HCT116 (cell line): ENCODE measurements at regions not wholly inside any gene's neighbourhood (a gene's known extent, or its start where the extent isn't known, plus 50 kb on each side); places are given as distances from the start of the nearest gene placed in this dataset.

Experiments used
- ATAC-seq: fragments of 200-7000 bp; cut with Tn5 transposase; 2 replicates; pipeline ENCODE4 v1.9.1; 2020; ENCODE audit warnings: mild to moderate bottlenecking, moderate library complexity
- BruUV-seq: library from RNA; stranded (reverse); fragments of 400-500 nt; replicated peaks from 2 replicates; lab custom pipeline; 2021; lab: Mats Ljungman, UMichigan
- CTCF ChIA-PET: fragments of 300-600 bp; sonication (Branson Sonifier 250); formaldehyde crosslinking; loops from one replicate; lab custom pipeline; 2021; ENCODE audit warnings: antibody characterized with exemption; lab: Charles Lee
- POLR2A ChIA-PET: fragments of 300-600, 350-600 bp; sonication (Branson Sonifier 250); formaldehyde crosslinking; loops from one replicate; lab custom pipeline; 2021; ENCODE audit warnings: antibody characterized with exemption; lab: Charles Lee
- RAD21 ChIA-PET, 2 experiments: fragments of 300-600 bp; sonication (Branson Sonifier 250); formaldehyde crosslinking; loops; one replicate each; lab custom pipeline; 2023; ENCODE audit warnings: low total read pairs in 2 of 2; ENCODE audit not compliant: uncharacterized antibody in 2 of 2, unreplicated experiment in 2 of 2, low non-redundant PET in 1 of 2; lab: Charles Lee
- DNase-seq: peaks from one replicate; pipeline ENCODE4 v3.0.0-alpha.2; 2010; ENCODE audit warnings: low read depth, low spot score
- H2AFZ ChIP-seq: fragments of 200-600 bp; shearing (Covaris generic), sonication (generic); 2 replicates; pipeline ENCODE4 v1.6.1; 2017; ENCODE audit warnings: low read depth, mixed run types, mixed read lengths, antibody characterized with exemption, low read length; ENCODE audit not compliant: poor library complexity, severe bottlenecking
- H3K27ac ChIP-seq: 2 replicates; pipeline ENCODE4 v1.5.1; 2012; ENCODE audit warnings: low read depth, low read length
- H3K27me3 ChIP-seq: fragments of 200-600 bp; sonication (generic); 2 replicates; pipeline ENCODE4 v1.6.1; 2016; ENCODE audit warnings: mixed run types, low read length, mixed read lengths; ENCODE audit not compliant: insufficient read depth
- H3K36me3 ChIP-seq, 2 experiments: fragments of 200-500 bp in 1 of 2; fragments of 200-600 bp in 1 of 2; sonication (Bioruptor generic) in 1 of 2; sonication (generic) in 1 of 2; 2 replicates each; pipeline versions ENCODE4 v1.5.1 to v1.6.1; 2014 to 2016; ENCODE audit warnings: low read length in 2 of 2, inconsistent platforms in 1 of 2, mixed read lengths in 1 of 2, mixed run types in 1 of 2; ENCODE audit not compliant: insufficient read depth in 2 of 2, control insufficient read depth in 1 of 2
- H3K4me1 ChIP-seq, 2 experiments: fragments of 200-600 bp in 1 of 2; sonication (generic) in 1 of 2; 2 replicates each; pipeline versions ENCODE4 v1.5.1 to v1.6.1; 2012 to 2017; ENCODE audit warnings: low read length in 2 of 2, inconsistent platforms in 1 of 2, mild to moderate bottlenecking in 1 of 2, mixed read lengths in 1 of 2, mixed run types in 1 of 2, moderate library complexity in 1 of 2; ENCODE audit not compliant: insufficient read depth in 2 of 2, control insufficient read depth in 1 of 2
- H3K4me2 ChIP-seq: fragments of 200-600 bp; sonication (generic); 2 replicates; pipeline ENCODE4 v1.6.1; 2017; ENCODE audit warnings: mixed run types, low read length, mixed read lengths
- H3K4me3 ChIP-seq, 2 experiments: fragments of 200-600 bp in 1 of 2; sonication (generic) in 1 of 2; replicated peaks in 1 of 2; 2 replicates each; pipeline ENCODE4 v1.5.1; 2011 to 2016; ENCODE audit warnings: low read length in 2 of 2, control low read depth in 1 of 2, low read depth in 1 of 2, mild to moderate bottlenecking in 1 of 2, mixed read lengths in 1 of 2, mixed run types in 1 of 2
- H3K79me2 ChIP-seq: fragments of 200-600 bp; sonication (generic); 2 replicates; pipeline ENCODE4 v1.6.1; 2017; ENCODE audit warnings: mild to moderate bottlenecking, mixed run types, low read length, moderate library complexity, mixed read lengths; ENCODE audit not compliant: insufficient read depth
- H3K9ac ChIP-seq: fragments of 200-600 bp; sonication (generic); 2 replicates; pipeline ENCODE4 v1.6.1; 2016; ENCODE audit warnings: low read length, mixed read lengths
- H3K9me2 ChIP-seq: fragments of 200-600 bp; sonication (generic), shearing (Covaris generic); 2 replicates; pipeline ENCODE4 v1.6.1; 2017; ENCODE audit warnings: mixed run types, mild to moderate bottlenecking, moderate library complexity; ENCODE audit not compliant: insufficient read depth
- H3K9me3 ChIP-seq, 2 experiments: fragments of 200-500 bp in 1 of 2; fragments of 200-600 bp in 1 of 2; sonication (Bioruptor generic) in 1 of 2; sonication (generic) in 1 of 2; 2 replicates each; pipeline ENCODE4 v1.6.1; 2014 to 2017; ENCODE audit warnings: low read length in 2 of 2, mixed read lengths in 2 of 2, inconsistent platforms in 1 of 2, low read depth in 1 of 2, mild to moderate bottlenecking in 1 of 2, mixed run types in 1 of 2, moderate library complexity in 1 of 2; ENCODE audit not compliant: control insufficient read depth in 1 of 2, insufficient read depth in 1 of 2
- H4K20me1 ChIP-seq: fragments of 200-600 bp; sonication (generic), shearing (Covaris generic); 2 replicates; pipeline ENCODE4 v1.6.1; 2017; ENCODE audit warnings: mixed run types, mild to moderate bottlenecking, moderate library complexity; ENCODE audit not compliant: insufficient read depth
- CBX3 ChIP-seq: IDR thresholded peaks from 2 replicates; pipeline ENCODE4 v1.6.1; 2012; ENCODE audit warnings: low read depth
- EGR1 ChIP-seq: IDR thresholded peaks from 2 replicates; pipeline ENCODE4 v1.6.1; 2012; ENCODE audit warnings: low read depth
- ELF1 ChIP-seq: IDR thresholded peaks from 2 replicates; pipeline ENCODE4 v1.6.1; 2012; ENCODE audit warnings: low read depth, borderline replicate concordance
- EZH2 ChIP-seq: fragments of 200-600 bp; sonication (generic); IDR thresholded peaks from 2 replicates; pipeline ENCODE4 v1.6.1; 2017; ENCODE audit warnings: antibody characterized with exemption, mixed run types
- EZH2phosphoT487 ChIP-seq: fragments of 200-600 bp; IDR thresholded peaks from 2 replicates; pipeline ENCODE4 v1.6.1; 2018; ENCODE audit warnings: antibody characterized with exemption, borderline replicate concordance
- JUND ChIP-seq: IDR thresholded peaks from 2 replicates; pipeline ENCODE4 v1.6.1; 2012
- POLR2A ChIP-seq: IDR thresholded peaks from 2 replicates; pipeline ENCODE4 v1.7.0; 2011; ENCODE audit warnings: borderline replicate concordance; ENCODE audit not compliant: insufficient read depth, insufficient read length; ENCODE audit errors: extremely low read depth
- POLR2AphosphoS5 ChIP-seq: IDR thresholded peaks from 2 replicates; pipeline ENCODE4 v1.6.1; 2011; ENCODE audit warnings: mild to moderate bottlenecking, low read depth, low read length, moderate library complexity
- RAD21 ChIP-seq: IDR thresholded peaks from 2 replicates; pipeline ENCODE4 v1.6.1; 2012; ENCODE audit warnings: low read depth, mild to moderate bottlenecking
- REST ChIP-seq: IDR thresholded peaks from 2 replicates; pipeline ENCODE4 v1.6.1; 2012; ENCODE audit warnings: low read depth
- SP1 ChIP-seq: IDR thresholded peaks from 2 replicates; pipeline ENCODE4 v1.6.1; 2012; ENCODE audit warnings: low read depth
- YY1 ChIP-seq: IDR thresholded peaks from 2 replicates; pipeline ENCODE4 v1.6.1; 2011; ENCODE audit warnings: low read length, low read depth, moderate library complexity, mild to moderate bottlenecking; ENCODE audit not compliant: insufficient replicate concordance; ENCODE audit errors: extremely low read depth
- ZBTB33 ChIP-seq: IDR thresholded peaks from 2 replicates; pipeline ENCODE4 v1.6.1; 2011; ENCODE audit warnings: mild to moderate bottlenecking, low read length, moderate library complexity; ENCODE audit not compliant: insufficient replicate concordance; ENCODE audit errors: extremely low read depth
- ZFX ChIP-seq: fragments of 450-650 bp; IDR thresholded peaks from 2 replicates; pipeline ENCODE4 v1.6.1; 2017
- ZNF274 ChIP-seq: fragments of 200-500 bp; sonication (Bioruptor generic); IDR thresholded peaks from 2 replicates; pipeline ENCODE4 v1.6.1; 2014; ENCODE audit warnings: mild to moderate bottlenecking, low read depth, low read length, inconsistent platforms
- intact Hi-C: fragments of 100-400 bp; cut with micrococcal nuclease; formaldehyde crosslinking; loops from 2 replicates; pipeline ENCODE4 v1.10.0; 2022

- H4K20me1 ChIP-seq = no peaks in the 10 kb centered on the region
- H3K36me3 ChIP-seq = no peaks in the 10 kb centered on the region
- no peak overlapping the region for H3K27ac ChIP-seq
- no peaks in the 10 kb centered on the region for H3K27me3 ChIP-seq
- no peaks in the 10 kb centered on the region for H3K4me1 ChIP-seq
- no TSS peak for BruUV-seq
- TF ChIP-seq ELF1 (no peak), ZBTB33 (no peak), RAD21 (no peak), CBX3 (no peak), ZNF274 (no peak), EGR1 (no peak), EZH2phosphoT487 (no peak)
- TF ChIP-seq, all 23 proteins: peak for 0
- H3K9me3 ChIP-seq = peaks cover 17 to 58% of the 10 kb centered on the region in 2 experiments; a peak in 2 of 4 replicates
- H3K79me2 ChIP-seq = no peaks in the 10 kb centered on the region
- RAD21 ChIA-PET = no interaction called here
- H3K9ac ChIP-seq = no peak overlapping the region
- no peak for DNase-seq
- no peak overlapping the region for H3K4me2 ChIP-seq
- no peak for ATAC-seq
- CTCF ChIA-PET = no interaction called here
- POLR2A ChIA-PET = no interaction called here
- no peaks in the 10 kb centered on the region for H3K9me2 ChIP-seq
- intact Hi-C loops = no loop called here
- H3K4me3 ChIP-seq = no peak overlapping the region
- H2AFZ ChIP-seq = no peak overlapping the region
Measured at GRCh38 chr20:60894091-60894490, 358.0 kb upstream of the CDH4 start.

- ChIA-PET CTCF (no interaction called here), RAD21 (no interaction called here), POLR2A (no interaction called here)
- Histone ChIP-seq H3K9me3 (peaks cover 17 to 58% of the 10 kb centered on the region in 2 experiments; a peak in 2 of 4 replicates), H3K79me2 (no peaks in the 10 kb centered on the region), H3K9ac (no peak overlapping the region), H3K4me1 (no peaks in the 10 kb centered on the region), H3K4me3 (no peak overlapping the region), H4K20me1 (no peaks in the 10 kb centered on the region), H3K9me2 (no peaks in the 10 kb centered on the region), H3K36me3 (no peaks in the 10 kb centered on the region), H3K27ac (no peak overlapping the region), H3K27me3 (no peaks in the 10 kb centered on the region), H3K4me2 (no peak overlapping the region), H2AFZ (no peak overlapping the region)
- intact Hi-C loops = no loop called here
- BruUV-seq = no TSS peak
- no peak for ATAC-seq
- no peak for DNase-seq
- TF ChIP-seq YY1 (no peak), ZFX (no peak), SP1 (no peak), CBX3 (no peak), EZH2 (no peak), EZH2phosphoT487 (no peak), REST (no peak), POLR2A (no peak), EGR1 (no peak), JUND (no peak), POLR2AphosphoS5 (no peak), ZNF274 (no peak)
Measured at GRCh38 chr20:60895363-60896079, 356.5 kb upstream of the CDH4 start.
